Calu3 (cell line): ENCODE measurements at regions not wholly inside any gene's neighbourhood (a gene's known extent, or its start where the extent isn't known, plus 50 kb on each side); places are given as distances from the start of the nearest gene placed in this dataset.
A peak's percentile ranks its signal among the peaks of the same experiment; 100 is the strongest.

Source experiments
- BruUV-seq: library from RNA; stranded (reverse); fragments of 400-500 nt; replicated peaks from 2 replicates; lab custom pipeline; 2021; lab: Mats Ljungman, UMichigan
- CTCF ChIA-PET: fragments of 300-600 bp; sonication (Branson Sonifier 250); formaldehyde crosslinking; loops from one replicate; lab custom pipeline; 2022; ENCODE audit warnings: antibody characterized with exemption; lab: Charles Lee
- DNase-seq: peaks from one replicate; pipeline ENCODE4 v3.0.0; 2022
- H3K27ac Mint-ChIP-seq: one replicate; pipeline ENCODE4 v1.8.0; 2022; ENCODE audit warnings: mixed read lengths; ENCODE audit not compliant: unreplicated experiment
- H3K27me3 Mint-ChIP-seq: one replicate; pipeline ENCODE4 v1.8.0; 2022; ENCODE audit warnings: mixed read lengths; ENCODE audit not compliant: unreplicated experiment
- H3K36me3 Mint-ChIP-seq: one replicate; pipeline ENCODE4 v1.8.0; 2022; ENCODE audit warnings: mild to moderate bottlenecking, moderate library complexity, mixed read lengths; ENCODE audit not compliant: insufficient read depth, unreplicated experiment
- H3K4me1 Mint-ChIP-seq: one replicate; pipeline ENCODE4 v1.8.0; 2022; ENCODE audit warnings: mild to moderate bottlenecking, low read depth, mixed read lengths; ENCODE audit not compliant: unreplicated experiment
- H3K4me3 Mint-ChIP-seq: one replicate; pipeline ENCODE4 v1.8.0; 2022; ENCODE audit warnings: mild to moderate bottlenecking, low read depth, moderate library complexity, mixed read lengths; ENCODE audit not compliant: unreplicated experiment
- H3K9me3 Mint-ChIP-seq: one replicate; pipeline ENCODE4 v1.8.0; 2022; ENCODE audit warnings: low read depth, mixed read lengths; ENCODE audit not compliant: unreplicated experiment
- intact Hi-C: fragments of 100-400 bp; cut with micrococcal nuclease; formaldehyde crosslinking; loops from one replicate; pipeline ENCODE4 v1.10.0; 2022; ENCODE audit not compliant: unreplicated experiment
- TF ChIP-seq, protein P1 (sequence below): fragments of 200-600 bp; IDR thresholded peaks from one replicate; pipeline ENCODE4 v1.8.0; 2022; ENCODE audit warnings: antibody characterized with exemption; ENCODE audit not compliant: unreplicated experiment

DNA sequence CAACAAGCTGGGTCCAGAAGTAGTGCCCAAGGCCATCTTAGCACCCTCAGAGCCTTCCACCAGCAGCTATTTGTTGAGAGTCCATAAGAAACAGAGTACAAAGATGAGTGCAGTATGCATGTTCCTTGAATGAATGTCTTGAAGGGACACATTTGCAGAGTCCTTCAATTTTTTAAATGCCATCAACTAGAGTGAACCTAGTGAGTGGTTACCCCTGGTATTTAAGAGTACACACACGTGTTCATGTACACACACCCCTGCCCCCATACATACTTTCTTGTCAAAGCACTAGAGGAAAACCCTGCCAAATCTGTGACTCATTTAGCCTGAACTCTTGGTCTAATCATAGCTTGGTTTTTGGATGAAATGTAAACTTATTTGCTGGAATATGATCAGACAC is 84.5 kb upstream of the GALNT15 start:
- H3K4me3 Mint-ChIP-seq: no peak overlapping the region
- H3K36me3 Mint-ChIP-seq: no peaks in the 10 kb centered on the region
- H3K4me1 Mint-ChIP-seq: no peaks in the 10 kb centered on the region
- DNase-seq: peak; percentile 47
- TF ChIP-seq, protein P1, sequence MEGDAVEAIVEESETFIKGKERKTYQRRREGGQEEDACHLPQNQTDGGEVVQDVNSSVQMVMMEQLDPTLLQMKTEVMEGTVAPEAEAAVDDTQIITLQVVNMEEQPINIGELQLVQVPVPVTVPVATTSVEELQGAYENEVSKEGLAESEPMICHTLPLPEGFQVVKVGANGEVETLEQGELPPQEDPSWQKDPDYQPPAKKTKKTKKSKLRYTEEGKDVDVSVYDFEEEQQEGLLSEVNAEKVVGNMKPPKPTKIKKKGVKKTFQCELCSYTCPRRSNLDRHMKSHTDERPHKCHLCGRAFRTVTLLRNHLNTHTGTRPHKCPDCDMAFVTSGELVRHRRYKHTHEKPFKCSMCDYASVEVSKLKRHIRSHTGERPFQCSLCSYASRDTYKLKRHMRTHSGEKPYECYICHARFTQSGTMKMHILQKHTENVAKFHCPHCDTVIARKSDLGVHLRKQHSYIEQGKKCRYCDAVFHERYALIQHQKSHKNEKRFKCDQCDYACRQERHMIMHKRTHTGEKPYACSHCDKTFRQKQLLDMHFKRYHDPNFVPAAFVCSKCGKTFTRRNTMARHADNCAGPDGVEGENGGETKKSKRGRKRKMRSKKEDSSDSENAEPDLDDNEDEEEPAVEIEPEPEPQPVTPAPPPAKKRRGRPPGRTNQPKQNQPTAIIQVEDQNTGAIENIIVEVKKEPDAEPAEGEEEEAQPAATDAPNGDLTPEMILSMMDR: no peak
- no peak overlapping the region for H3K27ac Mint-ChIP-seq
- H3K9me3 Mint-ChIP-seq: no peaks in the 10 kb centered on the region
- CTCF ChIA-PET: interaction anchor here (0.8 to 1.3 kb wide), 3 partner anchors 21 to 293 kb away, joined by 3 to 5 read pairs (median 4); no protein-coding TSS in a partner anchor
- intact Hi-C loops: no loop called here
- no peaks in the 10 kb centered on the region for H3K27me3 Mint-ChIP-seq
- no TSS peak for BruUV-seq

DNA sequence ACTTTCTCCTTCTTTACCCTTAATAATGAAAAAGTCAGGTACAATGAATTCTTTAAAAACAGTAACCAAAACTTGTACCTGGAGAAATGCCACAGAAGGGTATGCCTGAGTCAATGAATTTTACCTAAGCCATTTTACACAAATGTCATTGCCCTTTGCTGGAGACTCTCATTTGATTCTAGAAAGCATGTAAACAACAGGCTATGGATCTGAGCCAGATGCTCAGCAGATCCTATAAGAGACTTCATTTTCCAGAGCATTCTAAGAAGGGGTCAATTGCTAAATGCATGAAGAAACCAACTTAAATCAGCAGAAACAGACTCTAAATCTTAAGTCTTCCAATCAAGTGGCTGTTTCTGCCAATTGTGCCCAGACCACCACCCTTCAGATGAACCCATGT is 83.8 kb upstream of the GALNT15 start:
- H3K4me1 Mint-ChIP-seq: no peaks in the 10 kb centered on the region
- H3K9me3 Mint-ChIP-seq: no peaks in the 10 kb centered on the region
- H3K27me3 Mint-ChIP-seq: no peaks in the 10 kb centered on the region
- no peak for DNase-seq
- H3K4me3 Mint-ChIP-seq: no peak overlapping the region
- TF ChIP-seq, protein P1: no peak
- H3K36me3 Mint-ChIP-seq: no peaks in the 10 kb centered on the region
- CTCF ChIA-PET: interaction anchor here (1.3 kb wide), 2 partner anchors 22 to 30 kb away, joined by 4 to 5 read pairs; no protein-coding TSS in a partner anchor
- BruUV-seq: no TSS peak
- no peak overlapping the region for H3K27ac Mint-ChIP-seq
- intact Hi-C loops: no loop called here

DNA sequence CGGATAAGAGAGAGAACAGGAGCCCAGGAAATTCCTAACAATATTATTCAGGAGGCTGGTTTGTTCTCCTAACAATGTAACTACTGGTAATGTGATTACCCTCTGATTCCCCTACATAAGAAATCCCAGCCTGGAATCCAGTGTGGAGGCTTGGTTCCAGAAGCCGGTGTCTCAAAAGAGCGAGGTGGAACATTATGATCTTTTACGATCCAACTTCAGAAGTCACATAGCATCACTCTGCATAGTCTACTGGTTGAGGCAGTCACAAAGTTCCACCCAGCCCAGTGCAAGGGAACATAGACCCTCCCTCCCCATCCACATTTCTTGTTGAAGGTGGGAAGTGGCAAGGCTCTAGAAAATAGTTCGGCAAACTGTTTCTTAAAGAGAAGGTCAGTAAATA is 81.6 kb upstream of the GALNT15 start:
- Mint-ChIP-seq H3K36me3 (no peaks in the 10 kb centered on the region), H3K27me3 (no peaks in the 10 kb centered on the region), H3K4me1 (no peaks in the 10 kb centered on the region), H3K27ac (no peak overlapping the region), H3K4me3 (no peak overlapping the region), H3K9me3 (peaks cover 4% of the 10 kb centered on the region)
- intact Hi-C loops: no loop called here
- CTCF ChIA-PET: no interaction called here
- TF ChIP-seq, protein P1: no peak
- no TSS peak for BruUV-seq
- DNase-seq: no peak

- peak overlapping the region; percentile 14 for H3K4me3 Mint-ChIP-seq
- peaks cover 24% of the 10 kb centered on the region for H3K4me1 Mint-ChIP-seq
- intact Hi-C loops: loop anchor here (5.0 kb wide), 1 partner anchor 39 kb away; no protein-coding TSS in a partner anchor
- peaks cover 18% of the 10 kb centered on the region for H3K36me3 Mint-ChIP-seq
- CTCF ChIA-PET: no interaction called here
- peak; percentile 85 for DNase-seq
- BruUV-seq: no TSS peak
- H3K9me3 Mint-ChIP-seq: peaks cover 26% of the 10 kb centered on the region
- H3K27me3 Mint-ChIP-seq: no peaks in the 10 kb centered on the region
- TF ChIP-seq, protein P1: no peak
- peak overlapping the region; percentile 97 for H3K27ac Mint-ChIP-seq
These were observed 72.9 kb upstream of the GALNT15 start for GRCh38 chr3:16101295-16102186.
